ENCODE measurements at regions not wholly inside any gene's neighbourhood (a gene's known extent, or its start where the extent isn't known, plus 50 kb on each side); places are given as distances from the start of the nearest gene placed in this dataset.

GRCh38 chr5:158482125-158482524 lies 617.6 kb downstream of the EBF1 start:
- TF ChIP-seq CTCF (IDR thresholded peaks at IDR 0.05; ENCODE audit: unreplicated experiment), result no peak
- H3K27ac Mint-ChIP-seq, result no peak overlapping the region
- peaks cover 4% of the 10 kb centered on the region for H3K9me3 Mint-ChIP-seq (ENCODE audit: low read depth)
- H3K4me3 Mint-ChIP-seq (ENCODE audit: low read depth), result no peak overlapping the region
- no peak for DNase-seq (ENCODE audit: low spot score, unreplicated experiment)
- H3K4me1 Mint-ChIP-seq (ENCODE audit: low read depth), result peaks cover 27% of the 10 kb centered on the region
- peaks cover 11% of the 10 kb centered on the region for H3K27me3 Mint-ChIP-seq
- H3K36me3 Mint-ChIP-seq (ENCODE audit: insufficient read depth), result no peaks in the 10 kb centered on the region

- no peak overlapping the region for H3K27ac Mint-ChIP-seq
- H3K9me3 Mint-ChIP-seq (ENCODE audit: low read depth), result no peaks in the 10 kb centered on the region
- no peak for TF ChIP-seq CTCF (IDR thresholded peaks at IDR 0.05; ENCODE audit: unreplicated experiment)
- DNase-seq (ENCODE audit: low spot score, unreplicated experiment), result no peak
- H3K4me3 Mint-ChIP-seq (ENCODE audit: low read depth), result no peak overlapping the region
- peaks cover 19% of the 10 kb centered on the region for H3K4me1 Mint-ChIP-seq (ENCODE audit: low read depth)
- H3K27me3 Mint-ChIP-seq, result peaks cover 16% of the 10 kb centered on the region
- no peaks in the 10 kb centered on the region for H3K36me3 Mint-ChIP-seq (ENCODE audit: insufficient read depth)
These were observed 619.2 kb upstream of the CLINT1 start for GRCh38 chr5:158478139-158478538.

GRCh38 chr5:158477214-158477613 lies 618.3 kb upstream of the CLINT1 start:
- H3K9me3 Mint-ChIP-seq (ENCODE audit: low read depth), result no peaks in the 10 kb centered on the region
- peaks cover 14% of the 10 kb centered on the region for H3K4me1 Mint-ChIP-seq (ENCODE audit: low read depth)
- DNase-seq (ENCODE audit: low spot score, unreplicated experiment), result no peak
- peaks cover 18% of the 10 kb centered on the region for H3K27me3 Mint-ChIP-seq
- H3K36me3 Mint-ChIP-seq (ENCODE audit: insufficient read depth), result no peaks in the 10 kb centered on the region
- H3K27ac Mint-ChIP-seq, result no peak overlapping the region
- TF ChIP-seq CTCF (IDR thresholded peaks at IDR 0.05; ENCODE audit: unreplicated experiment), result no peak
- H3K4me3 Mint-ChIP-seq (ENCODE audit: low read depth), result no peak overlapping the region

- no peak for DNase-seq (ENCODE audit: low spot score, unreplicated experiment)
- no peak overlapping the region for H3K27ac Mint-ChIP-seq
- peaks cover 16% of the 10 kb centered on the region for H3K4me1 Mint-ChIP-seq (ENCODE audit: low read depth)
- H3K36me3 Mint-ChIP-seq (ENCODE audit: insufficient read depth), result no peaks in the 10 kb centered on the region
- H3K27me3 Mint-ChIP-seq, result peaks cover 19% of the 10 kb centered on the region
- TF ChIP-seq CTCF (IDR thresholded peaks at IDR 0.05; ENCODE audit: unreplicated experiment), result no peak
- no peak overlapping the region for H3K4me3 Mint-ChIP-seq (ENCODE audit: low read depth)
- no peaks in the 10 kb centered on the region for H3K9me3 Mint-ChIP-seq (ENCODE audit: low read depth)
These were observed 614.2 kb upstream of the CLINT1 start for GRCh38 chr5:158473016-158473635.

GRCh38 chr5:158471535-158471924 lies 612.6 kb upstream of the CLINT1 start:
- peaks cover 16% of the 10 kb centered on the region for H3K4me1 Mint-ChIP-seq (ENCODE audit: low read depth)
- peaks cover 19% of the 10 kb centered on the region for H3K27me3 Mint-ChIP-seq
- peak overlapping the region; percentile 80 for H3K27ac Mint-ChIP-seq
- no peaks in the 10 kb centered on the region for H3K36me3 Mint-ChIP-seq (ENCODE audit: insufficient read depth)
- no peaks in the 10 kb centered on the region for H3K9me3 Mint-ChIP-seq (ENCODE audit: low read depth)
- TF ChIP-seq CTCF (IDR thresholded peaks at IDR 0.05; ENCODE audit: unreplicated experiment), result no peak
- no peak for DNase-seq (ENCODE audit: low spot score, unreplicated experiment)
- H3K4me3 Mint-ChIP-seq (ENCODE audit: low read depth), result no peak overlapping the region
